ENCODE measurements at regions not wholly inside any gene's neighbourhood (a gene's known extent, or its start where the extent isn't known, plus 50 kb on each side); places are given as distances from the start of the nearest gene placed in this dataset.
"Not testable (repeated sequence)": the region's sequence is repeated elsewhere in the genome, so short reads cannot be mapped to it uniquely, and the experiment has no call there.

GRCh38 chr15:62903437-62903836 is 139.1 kb upstream of the TPM1 start:
- DNase-seq: no peak

GRCh38 chr15:62904041-62904910 is 138.3 kb upstream of the TPM1 start:
- DNase-seq: no peak

GRCh38 chr15:62906627-62907026 is 135.9 kb upstream of the TPM1 start:
- no peak for DNase-seq

GRCh38 chr15:62907275-62907674 is 135.3 kb upstream of the TPM1 start:
- DNase-seq: no peak

- not testable (repeated sequence) for DNase-seq
Observed at GRCh38 chr15:62908341-62908740, 134.2 kb upstream of the TPM1 start.

- DNase-seq: no peak
Observed at GRCh38 chr15:62909257-62909656, 133.3 kb upstream of the TPM1 start.

- no peak for DNase-seq
Observed at GRCh38 chr15:62912282-62912681, 130.3 kb upstream of the TPM1 start.

- no peak for DNase-seq
Observed at GRCh38 chr15:62912808-62913207, 129.7 kb upstream of the TPM1 start.

- no peak for DNase-seq
Observed at GRCh38 chr15:62913246-62913645, 129.3 kb upstream of the TPM1 start.

- no peak for DNase-seq
Observed at GRCh38 chr15:62914461-62915079, 128.0 kb upstream of the TPM1 start.

GRCh38 chr15:62920682-62921502 is 121.7 kb upstream of the TPM1 start:
- no peak for DNase-seq

- DNase-seq: no peak
Observed at GRCh38 chr15:62922514-62922913, 120.0 kb upstream of the TPM1 start.

- DNase-seq: no peak
Observed at GRCh38 chr15:62925875-62926274, 116.7 kb upstream of the TPM1 start.

GRCh38 chr15:62927196-62927595 is 115.4 kb upstream of the TPM1 start:
- DNase-seq: no peak

GRCh38 chr15:62927836-62928235 is 114.7 kb upstream of the TPM1 start:
- DNase-seq: no peak

- no peak for DNase-seq
Observed at GRCh38 chr15:62928242-62928999, 114.1 kb upstream of the TPM1 start.

GRCh38 chr15:62929000-62929357 is 113.6 kb upstream of the TPM1 start:
- no peak for DNase-seq

GRCh38 chr15:62931650-62932049 is 110.9 kb upstream of the TPM1 start:
- DNase-seq: no peak

GRCh38 chr15:62932436-62932835 is 110.1 kb upstream of the TPM1 start:
- DNase-seq: no peak

- DNase-seq: no peak
Observed at GRCh38 chr15:62933386-62933785, 109.2 kb upstream of the TPM1 start.

GRCh38 chr15:62934236-62934971 is 108.1 kb upstream of the TPM1 start:
- no peak for DNase-seq

Measured in effector CD8-positive, alpha-beta T cell (primary cell).